ENCODE measurements at regions not wholly inside any gene's neighbourhood (a gene's known extent, or its start where the extent isn't known, plus 50 kb on each side); places are given as distances from the start of the nearest gene placed in this dataset.

DNA sequence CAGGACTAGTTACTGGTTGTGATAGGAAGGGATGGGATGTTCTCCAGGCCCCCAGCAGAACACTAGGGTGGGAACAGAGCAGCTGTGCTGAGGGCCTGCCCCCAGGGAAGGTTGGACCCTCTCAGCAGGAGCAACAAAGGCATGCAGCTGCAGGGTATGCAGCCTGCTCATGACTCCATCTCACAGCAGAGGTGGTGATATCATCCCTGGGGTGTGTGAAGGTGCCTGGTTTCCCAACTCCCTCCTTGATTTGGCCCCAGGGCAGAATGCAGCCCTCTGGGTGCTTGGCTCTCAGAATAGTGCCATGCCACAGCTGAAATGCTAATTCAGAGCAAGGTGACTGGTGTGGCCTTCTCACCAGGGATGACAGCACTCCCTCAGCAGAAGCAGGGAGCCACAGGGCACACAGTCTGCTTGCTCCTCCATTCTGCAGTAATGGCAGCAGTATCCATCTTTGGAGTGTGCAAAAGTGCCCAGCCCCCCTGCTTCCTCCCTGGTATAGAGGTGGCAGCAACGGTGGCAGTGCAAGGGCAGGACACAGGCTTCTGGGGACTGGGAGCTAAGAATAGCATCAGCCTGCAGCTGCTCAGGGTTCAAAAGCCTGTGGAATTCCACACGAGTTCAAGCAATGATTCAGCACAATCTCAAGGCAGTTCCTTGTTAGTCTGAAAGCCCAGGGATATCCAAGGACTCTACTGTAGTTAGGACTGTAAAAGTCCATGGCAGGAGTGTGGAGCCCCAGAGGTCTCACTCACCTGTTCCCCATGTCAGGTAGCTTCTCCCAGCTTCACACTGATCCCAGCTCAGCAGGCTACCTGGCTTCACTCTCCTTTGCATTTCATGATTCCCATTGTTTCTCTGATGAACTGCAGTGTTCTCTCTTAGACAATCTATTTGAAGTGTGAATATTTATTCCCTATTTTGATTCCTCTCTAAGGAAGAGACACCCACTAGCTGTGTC, 298.1 kb upstream of the FOXG1 start:
- DNase-seq: peak in 2 of 10 donors; percentile 39 to 40
- intact Hi-C loops (cut with DNase I): no loop called here

DNA sequence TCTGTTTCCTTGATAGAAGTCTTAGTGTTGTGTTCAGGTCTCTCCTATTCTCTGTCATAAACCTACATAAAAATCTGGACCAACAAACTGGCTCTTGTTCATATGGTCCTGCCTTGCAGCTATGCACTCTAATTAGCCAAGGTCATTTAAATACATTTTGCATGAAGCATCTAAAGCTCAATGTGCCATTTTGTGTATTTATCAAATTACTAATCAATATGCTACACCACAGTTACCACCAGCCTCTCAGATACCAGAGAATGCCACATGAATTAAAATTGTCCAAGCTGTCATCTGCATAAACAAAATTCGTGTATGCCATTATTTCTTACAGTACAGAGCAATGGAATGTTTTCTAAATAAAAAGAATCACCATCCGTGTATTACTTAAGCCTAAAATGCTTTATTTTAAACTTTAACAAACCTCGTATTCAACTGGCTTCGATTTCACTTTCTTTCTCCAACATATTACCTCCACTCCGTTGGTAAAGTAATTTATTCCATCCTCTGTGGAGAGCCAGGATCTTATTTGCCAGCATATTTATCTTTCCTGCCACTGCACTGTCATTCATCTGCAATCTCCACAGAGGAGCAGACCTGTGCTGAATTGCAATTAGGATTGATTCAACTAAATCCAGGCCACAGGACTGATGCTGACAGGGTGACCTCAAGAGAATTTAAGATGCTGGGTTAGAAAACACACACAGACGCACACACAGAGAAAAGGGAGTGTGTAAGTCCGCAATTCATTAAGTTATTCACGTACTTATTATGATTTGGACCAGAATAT, 284.1 kb upstream of the FOXG1 start:
- intact Hi-C loops (cut with DNase I): no loop called here
- no peak for DNase-seq

DNA sequence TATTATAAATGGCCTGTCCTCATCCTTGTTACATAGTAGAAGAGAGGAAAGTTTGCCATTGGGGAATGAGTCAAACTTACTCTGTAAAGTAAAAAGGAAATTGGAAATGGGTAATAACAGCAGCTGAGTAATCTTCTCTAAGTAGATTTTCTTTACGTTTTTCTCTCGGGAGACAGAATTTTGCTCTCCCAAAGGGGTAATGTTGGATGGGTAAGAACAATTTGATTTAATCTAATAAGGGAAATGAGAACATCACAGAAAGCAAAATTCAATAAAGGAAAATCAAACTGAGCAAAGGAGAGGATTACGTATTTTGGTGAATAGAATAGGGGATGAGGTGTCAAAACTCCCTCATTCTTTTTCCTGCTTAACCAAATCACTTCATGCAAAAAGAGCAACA, 283.1 kb upstream of the FOXG1 start:
- intact Hi-C loops (cut with DNase I): no loop called here
- DNase-seq: no peak

DNA sequence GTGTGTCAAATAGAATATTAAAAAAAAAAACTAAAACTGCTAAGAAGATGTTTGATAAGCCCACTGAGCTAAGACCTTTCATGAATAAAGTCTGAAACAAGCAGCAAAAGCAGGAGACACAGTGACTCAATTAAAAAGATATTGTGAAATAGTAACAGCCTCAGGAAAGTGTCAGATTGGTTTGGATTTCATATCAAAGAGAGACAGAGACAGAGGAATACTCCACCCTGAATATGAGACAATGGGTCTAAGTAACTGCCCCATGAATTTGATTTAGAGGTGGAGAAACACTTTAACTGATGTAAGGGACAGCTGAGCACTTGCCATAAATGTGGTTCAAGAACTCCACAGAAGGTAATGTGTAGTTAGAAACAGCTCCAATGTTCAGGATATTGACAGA, 277.9 kb upstream of the FOXG1 start:
- DNase-seq: no peak

GRCh38 chr14:28493516-28493915, 273.1 kb upstream of the FOXG1 start:
- DNase-seq: no peak
- intact Hi-C loops (cut with DNase I): no loop called here

More for the DNA sequence above, 277.9 kb upstream of the FOXG1 start:
- intact Hi-C loops (cut with DNase I): no loop called here

- intact Hi-C loops (cut with DNase I): no loop called here
- no peak for DNase-seq
These were observed 272.4 kb upstream of the FOXG1 start for GRCh38 chr14:28494196-28494595.

GRCh38 chr14:28496364-28496763, 270.2 kb upstream of the FOXG1 start:
- no peak for DNase-seq
- intact Hi-C loops (cut with DNase I): loop anchor here (5.0 kb wide), 1 partner anchor 234 kb away; no protein-coding TSS in a partner anchor

- DNase-seq: no peak
- intact Hi-C loops (cut with DNase I): no loop called here
These were observed 264.1 kb upstream of the FOXG1 start for GRCh38 chr14:28502517-28502916.

GRCh38 chr14:28515571-28515970, 251.0 kb upstream of the FOXG1 start:
- no peak for DNase-seq
- intact Hi-C loops (cut with DNase I): no loop called here

- no peak for DNase-seq
- intact Hi-C loops (cut with DNase I): no loop called here
These were observed 229.7 kb upstream of the FOXG1 start for GRCh38 chr14:28536889-28537288.

GRCh38 chr14:28542040-28542439, 224.5 kb upstream of the FOXG1 start:
- DNase-seq: no peak
- intact Hi-C loops (cut with DNase I): no loop called here

GRCh38 chr14:28565345-28565744, 201.2 kb upstream of the FOXG1 start:
- intact Hi-C loops (cut with DNase I): no loop called here
- DNase-seq: no peak

DNA sequence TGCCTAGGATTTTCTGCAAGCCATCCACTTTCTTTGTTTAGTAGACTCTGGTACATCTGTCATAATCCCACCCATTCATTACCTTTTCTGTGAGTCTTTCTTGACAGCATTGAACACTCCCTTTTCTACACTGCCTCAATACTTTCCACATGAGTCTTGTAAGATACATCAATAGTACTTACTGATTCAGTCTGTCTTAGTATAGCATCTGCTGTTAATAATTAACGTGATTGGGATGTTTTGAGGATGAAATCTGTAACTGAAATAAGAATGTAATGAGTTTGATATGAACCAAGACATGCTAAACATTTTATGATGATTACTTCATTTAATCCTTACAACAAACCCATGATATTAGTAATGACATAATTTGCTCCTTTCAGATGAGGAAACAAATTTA, 196.2 kb upstream of the FOXG1 start:
- no peak for DNase-seq
- intact Hi-C loops (cut with DNase I): no loop called here

DNA sequence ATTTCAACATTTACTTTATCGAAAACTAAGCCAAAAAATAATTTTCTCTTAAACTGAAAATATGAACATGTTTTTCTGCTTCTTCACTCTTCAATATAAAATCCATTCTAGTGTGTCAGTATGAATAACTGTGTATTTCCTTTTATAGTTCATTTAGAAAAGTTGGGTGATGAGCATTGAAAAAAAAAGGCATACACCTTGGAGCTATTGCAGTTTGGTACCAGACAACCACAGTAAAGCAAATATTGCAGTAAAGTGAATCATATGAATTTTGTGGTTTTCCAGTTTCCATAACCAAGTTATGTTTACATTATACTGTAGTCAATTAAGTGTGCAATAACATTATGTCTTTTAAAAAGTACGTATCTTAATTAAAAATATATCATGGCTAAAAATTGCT, 195.0 kb upstream of the FOXG1 start:
- DNase-seq: no peak

DNA sequence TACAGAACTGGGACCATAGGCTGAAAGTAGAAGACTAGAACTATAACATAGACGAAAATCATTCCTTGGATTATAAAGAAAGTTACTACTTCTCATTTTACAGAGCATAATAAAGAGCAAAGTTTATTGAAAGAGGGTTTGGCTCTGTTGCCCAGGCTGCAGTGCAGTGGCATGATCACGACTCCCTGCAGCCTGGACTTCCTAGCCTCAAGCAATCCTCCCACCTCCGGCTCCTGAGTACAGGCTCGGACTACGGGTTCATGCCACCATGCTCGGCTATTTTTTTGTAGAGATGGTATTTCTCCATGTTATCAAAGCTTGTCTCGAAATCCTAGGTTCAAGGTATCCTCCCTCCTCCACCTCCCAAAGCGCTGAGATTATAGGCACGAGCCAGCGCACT, 190.1 kb upstream of the FOXG1 start:
- intact Hi-C loops (cut with DNase I): no loop called here
- DNase-seq: peak in 1 of 10 donors; percentile 53

More for the DNA sequence above, 195.0 kb upstream of the FOXG1 start:
- intact Hi-C loops (cut with DNase I): no loop called here

- DNase-seq: no peak
These were observed 189.4 kb upstream of the FOXG1 start for GRCh38 chr14:28577187-28577586.

DNA sequence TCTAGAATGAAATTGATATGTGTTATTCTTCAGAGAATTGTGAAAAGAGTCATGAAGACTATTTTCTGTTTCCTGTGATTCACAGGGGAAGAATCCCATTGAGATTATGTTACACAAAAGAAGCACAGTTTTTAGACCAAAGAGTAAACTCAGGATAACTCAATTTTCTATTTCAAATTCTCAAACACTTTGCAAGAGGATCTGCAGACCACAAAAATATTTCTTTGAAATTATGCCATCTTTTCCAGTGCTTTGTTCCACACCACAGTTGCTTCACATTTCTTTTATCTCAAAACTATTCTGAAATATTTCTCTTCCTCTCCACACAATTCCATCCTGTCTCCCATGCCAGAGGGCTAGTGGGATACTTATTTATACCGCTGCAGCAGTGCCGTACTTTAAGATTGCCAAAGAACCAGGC, 188.9 kb upstream of the FOXG1 start:
- DNase-seq: no peak
- intact Hi-C loops (cut with DNase I): no loop called here

More at GRCh38 chr14:28577187-28577586, 189.4 kb upstream of the FOXG1 start:
- intact Hi-C loops (cut with DNase I): no loop called here

GRCh38 chr14:28584951-28585350, 181.6 kb upstream of the FOXG1 start:
- intact Hi-C loops (cut with DNase I): no loop called here

GRCh38 chr14:28589792-28590191, 176.8 kb upstream of the FOXG1 start:
- intact Hi-C loops (cut with DNase I): no loop called here
- no peak for DNase-seq

More at GRCh38 chr14:28584951-28585350, 181.6 kb upstream of the FOXG1 start:
- no peak for DNase-seq

DNA sequence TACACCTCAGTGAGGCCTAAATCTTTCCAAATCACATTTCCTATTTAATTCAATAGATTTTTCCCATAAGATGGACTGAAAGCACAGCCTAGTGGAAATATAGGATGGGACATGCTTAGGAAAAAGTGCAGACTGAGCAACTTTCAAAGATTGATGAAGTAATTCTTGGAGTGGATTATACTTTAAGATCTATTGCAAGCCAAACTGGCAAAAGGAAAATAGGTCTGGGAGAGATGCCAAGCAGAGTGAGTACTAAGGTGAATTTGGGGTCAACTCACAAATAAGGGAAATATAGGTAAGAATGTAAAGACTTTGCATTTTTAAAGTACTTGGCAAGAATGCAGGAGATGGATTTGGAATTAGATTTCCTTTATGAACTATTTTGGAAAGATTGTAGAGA, 170.2 kb upstream of the FOXG1 start:
- intact Hi-C loops (cut with DNase I): no loop called here
- no peak for DNase-seq

DNA sequence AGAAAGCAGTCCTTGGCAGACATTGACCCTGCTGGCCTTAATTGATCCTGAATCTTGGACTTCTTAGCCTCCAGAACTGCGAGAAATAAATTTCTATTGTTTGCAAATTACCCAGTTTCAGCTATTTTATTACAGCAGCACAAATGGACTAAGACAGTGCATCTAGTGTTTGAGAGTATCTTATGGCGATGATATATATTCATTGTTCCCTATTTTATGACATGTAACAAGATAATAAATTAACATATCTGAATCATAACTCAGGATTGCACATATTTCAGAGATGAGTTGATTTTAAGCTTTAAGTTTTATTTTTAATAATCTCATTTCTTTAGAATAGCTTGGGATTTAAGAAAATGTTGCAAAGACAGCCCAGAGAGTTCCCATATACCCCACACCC, 167.4 kb upstream of the FOXG1 start:
- intact Hi-C loops (cut with DNase I): no loop called here
- DNase-seq: no peak

All from posterior cingulate gyrus (tissue), 11 donors.